HG03039 (cell line): ENCODE measurements at regions not wholly inside any gene's neighbourhood (a gene's known extent, or its start where the extent isn't known, plus 50 kb on each side); places are given as distances from the start of the nearest gene placed in this dataset.

Source experiments
- ATAC-seq: cut with Tn5 transposase; IDR thresholded peaks from one replicate; pipeline ENCODE4 v1.9.1; 2021; ENCODE audit warnings: mild to moderate bottlenecking, moderate library complexity; ENCODE audit not compliant: unreplicated experiment

- no peak for ATAC-seq
These were observed 112.8 kb upstream of the PSMD7 start for GRCh38 chr16:74183601-74184360.

GRCh38 chr16:74169687-74170376, 126.8 kb upstream of the PSMD7 start:
- ATAC-seq: peak; percentile 54

GRCh38 chr16:74169066-74169465, 127.5 kb upstream of the PSMD7 start:
- no peak for ATAC-seq

- ATAC-seq: no peak
These were observed 128.2 kb upstream of the PSMD7 start for GRCh38 chr16:74168445-74168844.

- ATAC-seq: no peak
These were observed 130.2 kb upstream of the PSMD7 start for GRCh38 chr16:74166456-74166855.

GRCh38 chr16:74165566-74166080, 131.0 kb upstream of the PSMD7 start:
- ATAC-seq: no peak

GRCh38 chr16:74160759-74161158, 135.9 kb upstream of the PSMD7 start:
- no peak for ATAC-seq

GRCh38 chr16:74153773-74154172, 142.8 kb upstream of the PSMD7 start:
- no peak for ATAC-seq

GRCh38 chr16:74146643-74147042, 150.0 kb upstream of the PSMD7 start:
- ATAC-seq: no peak

GRCh38 chr16:74143171-74143570, 153.4 kb upstream of the PSMD7 start:
- ATAC-seq: no peak

GRCh38 chr16:74141015-74141414, 155.6 kb upstream of the PSMD7 start:
- ATAC-seq: no peak

- ATAC-seq: no peak
These were observed 156.1 kb upstream of the PSMD7 start for GRCh38 chr16:74140557-74140956.

- no peak for ATAC-seq
These were observed 172.8 kb upstream of the PSMD7 start for GRCh38 chr16:74123826-74124225.

GRCh38 chr16:74123195-74123594, 173.4 kb upstream of the PSMD7 start:
- ATAC-seq: no peak

- ATAC-seq: no peak
These were observed 178.8 kb upstream of the PSMD7 start for GRCh38 chr16:74117798-74118197.

GRCh38 chr16:74113545-74113944, 183.1 kb upstream of the PSMD7 start:
- no peak for ATAC-seq

- no peak for ATAC-seq
These were observed 185.1 kb upstream of the PSMD7 start for GRCh38 chr16:74111456-74111982.

- peak; percentile 68 for ATAC-seq
These were observed 188.6 kb upstream of the PSMD7 start for GRCh38 chr16:74107795-74108610.

GRCh38 chr16:74104022-74104421, 192.6 kb upstream of the PSMD7 start:
- no peak for ATAC-seq

- no peak for ATAC-seq
These were observed 195.1 kb upstream of the PSMD7 start for GRCh38 chr16:74101379-74102137.
